ENCODE measurements at regions not wholly inside any gene's neighbourhood (a gene's known extent, or its start where the extent isn't known, plus 50 kb on each side); places are given as distances from the start of the nearest gene placed in this dataset.

GRCh38 chr2:217309056-217309455 lies 449.2 kb upstream of the TNP1 start:
- no peak for TF ChIP-seq CTCF (IDR thresholded peaks at IDR 0.05)
- no peak for TF ChIP-seq POLR2A (IDR thresholded peaks at IDR 0.05)
